Occipital lobe (tissue), 1 donor: ENCODE measurements at regions not wholly inside any gene's neighbourhood (a gene's known extent, or its start where the extent isn't known, plus 50 kb on each side); places are given as distances from the start of the nearest gene placed in this dataset.

Experiments used
- DNase-seq: peaks from one replicate; lab custom pipeline; 2025; lab: John Stamatoyannopoulos, UW

DNA sequence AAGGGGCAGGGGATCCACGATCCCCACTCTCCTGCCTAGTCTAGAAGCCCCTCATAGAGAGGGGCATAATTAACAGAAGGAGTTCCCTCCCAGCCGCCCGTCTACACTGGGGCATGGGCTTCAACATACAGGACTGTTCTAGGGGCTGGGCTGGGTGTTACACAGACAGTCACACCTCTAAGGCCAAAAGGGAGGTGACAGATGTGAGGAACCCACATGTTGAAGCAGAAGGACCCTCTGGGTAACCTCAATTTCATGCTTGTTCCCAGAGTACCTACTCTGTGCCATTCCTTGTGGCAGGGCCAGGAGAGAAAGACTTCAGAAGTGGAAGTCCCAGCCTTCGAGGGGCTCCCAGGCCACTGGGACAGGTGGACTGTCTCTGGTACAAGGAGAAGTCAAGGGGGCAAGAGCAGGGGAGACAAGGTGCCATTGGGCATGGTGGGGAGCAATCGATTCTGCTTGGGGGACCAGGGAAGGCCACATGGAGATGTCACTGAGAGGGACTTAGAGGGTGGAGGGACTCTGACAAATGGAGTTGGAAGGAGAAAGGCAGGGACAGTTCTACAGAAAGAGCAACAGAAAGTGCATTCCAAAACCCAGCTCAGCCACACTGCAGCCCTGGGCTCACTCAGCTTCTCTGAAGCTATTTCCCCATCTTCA is 71.3 kb downstream of the CPN2 start:
- no peak for DNase-seq

GRCh38 chr3:194280777-194281176 is 70.4 kb downstream of the CPN2 start:
- no peak for DNase-seq

- no peak for DNase-seq
Measured at GRCh38 chr3:194281306-194281705, 69.8 kb downstream of the CPN2 start.

- DNase-seq = no peak
Measured at GRCh38 chr3:194281766-194282165, 69.4 kb downstream of the CPN2 start.

DNA sequence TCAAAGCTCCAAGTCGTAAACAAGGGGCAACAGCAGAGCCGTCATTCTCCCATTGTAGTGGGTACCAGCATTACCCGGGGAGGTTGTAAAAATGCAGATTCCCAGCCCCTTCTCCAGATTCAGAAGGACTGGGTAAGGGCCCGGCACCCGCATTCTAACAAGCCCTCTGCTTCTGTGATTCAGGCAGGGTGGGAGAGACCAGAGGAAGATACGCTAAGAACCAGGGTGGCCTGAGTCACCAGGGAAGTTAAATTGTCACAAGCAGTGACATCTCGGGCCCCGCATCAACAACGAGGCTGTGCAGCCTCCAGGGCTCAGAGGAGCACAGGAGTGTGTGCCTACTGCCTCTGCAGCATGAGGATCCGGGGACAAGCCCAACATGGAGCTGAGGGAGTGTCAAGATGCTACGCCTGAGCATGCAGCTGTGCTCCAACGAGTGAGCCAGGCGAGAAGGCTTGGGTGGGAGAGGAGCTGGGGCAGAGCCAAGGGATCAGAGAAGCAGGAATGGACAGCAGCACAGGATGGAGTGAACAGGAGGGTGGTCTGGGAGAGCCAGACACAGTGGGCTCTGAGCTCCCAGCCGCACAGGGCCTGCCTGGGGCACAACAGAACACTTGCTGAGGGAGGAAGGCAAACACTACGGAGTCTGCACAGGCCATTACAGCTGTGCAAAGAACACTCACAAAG is 68.5 kb downstream of the CPN2 start:
- DNase-seq = no peak

- no peak for DNase-seq
Measured at GRCh38 chr3:194283221-194284006, 67.7 kb downstream of the CPN2 start.

DNA sequence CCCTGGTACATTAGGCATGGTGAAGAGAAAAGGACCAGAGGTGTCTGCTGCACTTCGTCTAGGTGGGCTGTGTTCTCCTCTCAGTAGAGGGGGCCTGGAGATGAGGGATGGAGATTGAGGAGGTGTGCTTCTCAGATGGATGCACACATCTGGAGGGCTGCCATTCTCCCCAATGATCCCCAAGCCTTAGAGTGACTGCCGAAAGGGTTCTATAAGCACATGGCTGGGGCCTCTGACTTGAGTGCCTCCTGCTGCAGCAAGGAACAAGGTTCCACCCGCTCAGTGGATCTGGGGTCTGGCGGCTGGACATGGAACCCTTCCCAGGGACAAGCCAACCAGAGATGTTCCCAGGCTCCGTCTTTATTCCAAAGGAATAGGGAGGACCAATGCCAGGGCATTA is 66.8 kb downstream of the CPN2 start:
- no peak for DNase-seq

DNA sequence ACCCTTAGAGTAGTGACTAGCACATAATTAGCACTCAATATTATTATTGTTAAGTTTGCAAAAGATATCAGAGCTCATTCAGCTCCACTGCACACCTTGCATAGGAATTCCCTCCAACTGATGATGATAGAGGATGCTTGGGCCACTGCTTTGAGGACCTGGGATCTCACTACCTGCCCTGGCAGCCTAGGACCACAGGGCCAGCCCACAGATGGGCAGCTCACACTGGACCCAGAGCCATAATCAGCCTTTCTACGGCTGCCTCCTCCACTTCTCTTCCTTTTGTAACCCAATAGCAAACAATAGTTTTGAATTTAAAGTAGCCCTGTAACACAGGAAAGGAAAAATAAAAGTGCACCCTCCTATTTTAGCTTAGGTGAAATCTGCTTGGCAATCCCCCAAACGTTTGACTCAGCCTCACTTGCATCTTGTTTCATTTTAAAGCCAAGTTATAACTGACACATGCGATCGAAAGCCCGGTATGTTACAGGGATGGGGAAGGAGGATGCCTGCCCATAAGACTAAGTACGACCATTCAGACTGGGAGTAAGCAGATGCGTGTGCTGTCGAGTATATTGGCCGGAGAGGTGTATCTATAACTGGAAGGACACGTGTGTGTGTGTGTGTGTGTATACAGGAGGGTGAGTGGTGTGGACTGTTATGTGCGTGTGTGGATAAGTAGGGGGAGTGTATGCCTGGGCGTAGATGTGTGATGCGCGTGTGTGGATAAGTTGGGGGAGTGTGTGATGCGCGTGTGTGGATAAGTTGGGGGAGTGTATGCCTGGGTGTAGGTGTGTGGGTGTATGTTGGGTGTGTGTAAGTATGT is 65.9 kb downstream of the CPN2 start:
- no peak for DNase-seq

DNA sequence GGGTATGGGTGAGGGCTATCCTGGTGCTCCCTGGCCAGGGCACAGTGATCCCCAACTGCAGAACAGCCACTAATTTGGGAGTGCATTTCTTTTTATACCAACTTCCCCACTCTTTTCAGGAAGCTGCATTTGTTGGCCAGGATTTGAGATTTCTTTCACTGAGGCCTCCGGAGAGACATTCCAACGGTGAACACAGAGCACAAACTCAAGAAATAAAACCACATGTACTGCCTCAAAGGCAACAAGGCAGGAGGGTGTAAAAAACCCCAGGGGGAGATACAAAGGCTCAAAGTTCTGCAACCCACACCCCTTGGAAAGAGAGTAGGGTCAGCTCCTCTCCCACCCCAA is 65.3 kb downstream of the CPN2 start:
- no peak for DNase-seq

DNA sequence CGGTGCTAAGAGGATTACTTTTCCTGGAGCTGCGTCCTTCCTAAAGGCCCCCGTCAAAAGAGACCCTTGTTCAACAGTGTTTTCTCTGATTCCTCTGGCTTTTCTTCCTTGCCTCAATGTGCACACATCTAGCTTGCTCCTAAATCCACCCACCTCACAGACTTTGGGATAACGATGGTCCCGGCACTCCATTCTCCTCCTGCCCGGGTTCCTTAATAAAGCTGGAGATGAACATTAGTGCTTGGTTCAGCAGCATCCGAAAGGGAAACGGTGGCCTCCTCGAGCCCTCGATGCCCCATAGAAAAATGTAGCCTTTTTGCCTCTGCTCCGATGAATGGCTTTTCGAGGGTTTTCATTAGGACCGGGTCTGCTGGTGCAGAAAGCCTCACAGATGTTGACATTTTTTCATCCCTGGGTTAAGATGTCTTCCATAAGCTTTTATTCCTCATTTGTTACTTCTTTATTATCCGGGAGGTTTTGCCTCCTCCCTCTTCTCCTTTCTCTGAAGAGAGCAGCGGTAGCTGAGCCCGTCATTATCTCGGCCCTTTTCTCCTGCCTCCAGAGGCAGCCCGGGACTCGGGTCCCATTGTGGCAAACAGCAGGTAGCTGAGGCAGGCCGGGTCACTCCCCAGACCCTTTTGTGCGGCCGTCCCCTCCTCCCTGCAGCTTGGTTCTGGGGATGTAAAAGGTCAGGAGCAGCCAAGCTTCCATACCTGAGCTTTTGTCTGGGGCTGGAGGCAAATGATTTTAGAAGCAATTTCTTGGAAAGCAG is 64.6 kb downstream of the CPN2 start:
- DNase-seq = no peak

- DNase-seq = no peak
Measured at GRCh38 chr3:194287374-194287773, 63.8 kb downstream of the CPN2 start.

- no peak for DNase-seq
Measured at GRCh38 chr3:194287977-194288706, 63.0 kb downstream of the CPN2 start.
